GM12878 (cell line): ENCODE measurements at regions not wholly inside any gene's neighbourhood (a gene's known extent, or its start where the extent isn't known, plus 50 kb on each side); places are given as distances from the start of the nearest gene placed in this dataset.

ENCODE experiments used
- ATF7 ChIP-seq: fragments of 450-650 bp; IDR thresholded peaks from 2 replicates; pipeline ENCODE4 v1.6.1; 2016; ENCODE audit warnings: low read depth, mild to moderate bottlenecking
- MYB ChIP-seq: fragments of 150-350 bp; IDR thresholded peaks from 2 replicates; pipeline ENCODE4 v1.6.1; 2014; ENCODE audit warnings: mild to moderate bottlenecking, low read depth, low read length, borderline replicate concordance
- NBN ChIP-seq: fragments of 450-650 bp; IDR thresholded peaks from 2 replicates; pipeline ENCODE4 v1.6.1; 2016
- NFIC ChIP-seq: IDR thresholded peaks from 2 replicates; pipeline ENCODE4 v1.6.1; 2012; ENCODE audit warnings: low read depth, mild to moderate bottlenecking, inconsistent platforms, low read length, moderate library complexity
- NR2F1 ChIP-seq: fragments of 450-650 bp; conservative IDR thresholded peaks from 2 replicates; pipeline ENCODE4 v1.6.1; 2017; ENCODE audit warnings: mild to moderate bottlenecking
- PAX5 ChIP-seq: IDR thresholded peaks from 2 replicates; pipeline ENCODE4 v1.6.1; 2011; ENCODE audit warnings: low read depth, low read length, borderline replicate concordance
- POLR2A ChIP-seq: IDR thresholded peaks from 2 replicates; pipeline ENCODE4 v1.6.1; 2011; ENCODE audit warnings: low read depth, mild to moderate bottlenecking, low read length
- SREBF1 ChIP-seq: IDR thresholded peaks from 2 replicates; pipeline ENCODE4 v1.6.1; 2012; ENCODE audit warnings: mild to moderate bottlenecking, low read length
- TF ChIP-seq, protein P1 (sequence below): IDR thresholded peaks from 2 replicates; pipeline ENCODE4 v1.6.1; 2012; ENCODE audit warnings: improper control_type of control experiment, low read depth, low read length; ENCODE audit not compliant: insufficient replicate concordance

- TF ChIP-seq, protein P1, sequence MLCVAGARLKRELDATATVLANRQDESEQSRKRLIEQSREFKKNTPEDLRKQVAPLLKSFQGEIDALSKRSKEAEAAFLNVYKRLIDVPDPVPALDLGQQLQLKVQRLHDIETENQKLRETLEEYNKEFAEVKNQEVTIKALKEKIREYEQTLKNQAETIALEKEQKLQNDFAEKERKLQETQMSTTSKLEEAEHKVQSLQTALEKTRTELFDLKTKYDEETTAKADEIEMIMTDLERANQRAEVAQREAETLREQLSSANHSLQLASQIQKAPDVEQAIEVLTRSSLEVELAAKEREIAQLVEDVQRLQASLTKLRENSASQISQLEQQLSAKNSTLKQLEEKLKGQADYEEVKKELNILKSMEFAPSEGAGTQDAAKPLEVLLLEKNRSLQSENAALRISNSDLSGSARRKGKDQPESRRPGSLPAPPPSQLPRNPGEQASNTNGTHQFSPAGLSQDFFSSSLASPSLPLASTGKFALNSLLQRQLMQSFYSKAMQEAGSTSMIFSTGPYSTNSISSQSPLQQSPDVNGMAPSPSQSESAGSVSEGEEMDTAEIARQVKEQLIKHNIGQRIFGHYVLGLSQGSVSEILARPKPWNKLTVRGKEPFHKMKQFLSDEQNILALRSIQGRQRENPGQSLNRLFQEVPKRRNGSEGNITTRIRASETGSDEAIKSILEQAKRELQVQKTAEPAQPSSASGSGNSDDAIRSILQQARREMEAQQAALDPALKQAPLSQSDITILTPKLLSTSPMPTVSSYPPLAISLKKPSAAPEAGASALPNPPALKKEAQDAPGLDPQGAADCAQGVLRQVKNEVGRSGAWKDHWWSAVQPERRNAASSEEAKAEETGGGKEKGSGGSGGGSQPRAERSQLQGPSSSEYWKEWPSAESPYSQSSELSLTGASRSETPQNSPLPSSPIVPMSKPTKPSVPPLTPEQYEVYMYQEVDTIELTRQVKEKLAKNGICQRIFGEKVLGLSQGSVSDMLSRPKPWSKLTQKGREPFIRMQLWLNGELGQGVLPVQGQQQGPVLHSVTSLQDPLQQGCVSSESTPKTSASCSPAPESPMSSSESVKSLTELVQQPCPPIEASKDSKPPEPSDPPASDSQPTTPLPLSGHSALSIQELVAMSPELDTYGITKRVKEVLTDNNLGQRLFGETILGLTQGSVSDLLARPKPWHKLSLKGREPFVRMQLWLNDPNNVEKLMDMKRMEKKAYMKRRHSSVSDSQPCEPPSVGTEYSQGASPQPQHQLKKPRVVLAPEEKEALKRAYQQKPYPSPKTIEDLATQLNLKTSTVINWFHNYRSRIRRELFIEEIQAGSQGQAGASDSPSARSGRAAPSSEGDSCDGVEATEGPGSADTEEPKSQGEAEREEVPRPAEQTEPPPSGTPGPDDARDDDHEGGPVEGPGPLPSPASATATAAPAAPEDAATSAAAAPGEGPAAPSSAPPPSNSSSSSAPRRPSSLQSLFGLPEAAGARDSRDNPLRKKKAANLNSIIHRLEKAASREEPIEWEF, result no peak
- TF ChIP-seq NFIC (no peak), PAX5 (no peak), NBN (no peak), POLR2A (no peak), ATF7 (no peak), MYB (no peak), NR2F1 (no peak), SREBF1 (no peak)
Observed at GRCh38 chr17:65402513-65403496, 158.6 kb downstream of the AXIN2 start (continued).
